Stimulated activated CD4-positive, alpha-beta T cell treated with anti-CD3 and anti-CD28 coated beads, Interleukin-1b, Interleukin-23, amount 100 ng/mL, for 4 hours (primary cell): ENCODE measurements at regions not wholly inside any gene's neighbourhood (a gene's known extent, or its start where the extent isn't known, plus 50 kb on each side); places are given as distances from the start of the nearest gene placed in this dataset.

ENCODE experiments used
- DNase-seq, 2 donors: peaks; one replicate each; pipeline ENCODE4 v3.0.0-alpha.2; 2020; ENCODE audit warnings: low read depth in 2 of 2

DNA sequence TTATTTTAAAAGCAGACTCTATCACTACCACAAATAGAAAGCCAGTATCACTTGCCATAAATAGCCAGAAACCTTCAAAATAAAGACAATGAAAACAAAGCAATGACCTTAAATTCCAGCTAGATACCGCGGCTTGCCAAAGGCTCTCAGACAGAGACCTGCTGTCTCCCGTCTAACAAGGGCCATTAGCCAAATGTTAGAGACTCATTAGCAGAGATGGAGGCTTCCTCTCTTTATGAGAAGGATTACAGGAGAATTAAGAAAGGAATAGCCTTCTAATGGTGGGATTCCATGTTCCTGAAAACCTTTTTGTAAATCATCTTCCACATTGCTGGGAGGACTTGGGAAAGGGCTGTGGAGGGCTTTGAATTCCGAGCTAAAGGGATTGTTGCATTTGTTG is 206.7 kb downstream of the AACS start:
- no peak for DNase-seq

DNA sequence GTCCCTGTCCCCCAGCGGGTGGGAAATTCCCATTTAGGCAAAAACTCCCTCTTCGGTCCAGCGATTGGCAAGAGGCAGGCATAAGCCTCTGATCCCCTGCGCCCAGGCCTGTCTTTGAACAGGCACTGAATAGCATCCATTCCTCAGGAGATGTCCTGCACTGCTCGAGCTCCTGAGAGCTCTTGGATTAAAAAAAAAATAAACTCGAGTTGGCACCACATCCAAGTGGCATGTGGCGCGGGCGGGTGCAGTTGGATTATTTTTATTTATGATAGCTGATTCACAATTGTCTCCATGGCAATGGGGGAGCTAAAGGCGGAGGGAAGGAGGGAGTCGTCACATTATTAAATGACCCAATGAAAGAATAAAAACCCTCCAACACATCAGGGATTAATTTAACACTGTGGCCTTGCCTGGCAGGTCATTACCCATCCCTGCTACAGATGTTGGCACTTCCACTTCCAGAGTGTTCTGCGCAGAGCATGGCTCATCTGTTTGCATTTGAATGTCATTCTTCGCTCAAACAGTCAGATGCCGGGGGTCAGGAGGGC is 207.2 kb downstream of the AACS start:
- no peak for DNase-seq

DNA sequence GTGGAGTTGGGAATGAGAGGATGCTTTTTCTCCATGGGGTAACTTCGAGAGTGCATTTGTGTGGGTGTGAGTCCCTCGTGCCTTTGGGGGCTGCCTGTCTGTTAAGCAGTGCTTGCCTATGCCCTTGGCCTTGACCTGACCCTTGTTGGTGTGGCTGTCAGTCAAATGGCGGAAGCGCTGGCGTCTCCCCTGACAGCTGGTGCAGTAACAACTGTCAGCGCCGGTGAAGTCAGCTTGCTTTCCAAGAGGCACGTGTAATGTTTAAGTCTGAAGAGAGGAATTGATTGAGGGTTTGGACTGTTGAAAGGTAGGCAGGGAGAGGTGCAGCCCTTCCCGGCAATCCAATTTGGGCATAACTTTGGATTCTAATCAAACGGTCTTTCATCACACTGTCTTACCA is 211.3 kb downstream of the AACS start:
- no peak for DNase-seq

DNA sequence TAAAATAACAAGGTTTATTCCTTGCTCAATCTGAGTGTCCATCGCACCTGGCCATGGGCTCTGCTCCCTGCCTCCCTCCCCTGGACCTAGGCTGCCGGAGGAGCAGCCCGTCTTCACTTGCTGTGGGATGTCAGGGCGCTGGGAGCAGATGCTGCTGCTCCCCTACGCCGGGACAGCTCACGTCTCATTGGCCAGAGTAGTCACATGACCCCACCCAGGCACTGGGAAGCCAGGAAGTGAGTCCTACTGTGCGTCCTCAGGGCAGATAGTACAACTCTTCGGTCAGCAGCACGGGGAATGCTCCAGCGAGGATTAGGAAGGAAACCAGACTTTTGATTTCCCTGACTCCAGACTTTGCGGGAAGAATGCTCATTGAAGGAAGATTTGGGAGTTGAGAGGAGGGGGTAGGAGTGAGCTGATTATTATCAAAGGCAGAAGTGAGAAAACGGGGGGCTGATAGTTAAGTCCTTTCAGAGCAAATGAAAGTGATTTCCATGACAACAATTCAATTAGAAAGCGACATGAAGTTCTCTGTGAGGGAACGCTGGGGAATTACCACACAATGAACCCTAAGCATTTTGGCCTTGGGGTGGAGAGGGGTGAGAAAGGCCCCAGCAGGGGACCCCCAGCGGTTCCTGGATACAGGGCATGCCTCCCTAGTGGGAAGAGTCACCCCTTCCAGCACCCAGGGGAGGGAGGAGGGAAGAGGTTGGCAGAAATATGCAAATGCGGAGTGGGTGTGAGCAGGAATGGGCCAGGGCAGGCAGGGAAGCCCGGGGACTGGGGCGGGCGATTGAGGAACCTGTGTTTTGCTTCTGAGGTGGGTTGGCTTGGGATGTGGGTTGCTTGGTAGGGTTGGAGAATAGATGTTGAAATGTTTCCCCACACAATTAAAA is 215.5 kb downstream of the AACS start:
- DNase-seq = no peak

DNA sequence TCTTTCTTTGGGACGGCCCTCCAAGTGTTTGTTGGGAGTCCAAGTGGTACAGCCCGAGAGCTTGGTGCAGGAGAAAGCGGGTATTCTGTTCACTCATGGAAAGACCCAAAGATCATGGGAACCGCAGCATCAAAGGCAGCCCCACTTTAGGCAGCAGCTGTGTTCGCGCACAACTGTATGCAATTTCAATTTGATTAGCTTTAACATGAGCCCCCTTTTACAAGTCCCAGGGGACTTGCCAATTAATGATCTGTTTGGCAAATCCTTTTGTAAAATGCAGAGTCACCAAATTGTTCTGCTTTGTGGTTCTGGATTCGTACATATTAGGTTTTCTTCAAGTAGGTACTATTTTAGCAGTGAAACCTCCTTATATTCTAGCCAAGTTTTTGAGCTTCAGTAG is 217.7 kb downstream of the AACS start:
- no peak for DNase-seq

DNA sequence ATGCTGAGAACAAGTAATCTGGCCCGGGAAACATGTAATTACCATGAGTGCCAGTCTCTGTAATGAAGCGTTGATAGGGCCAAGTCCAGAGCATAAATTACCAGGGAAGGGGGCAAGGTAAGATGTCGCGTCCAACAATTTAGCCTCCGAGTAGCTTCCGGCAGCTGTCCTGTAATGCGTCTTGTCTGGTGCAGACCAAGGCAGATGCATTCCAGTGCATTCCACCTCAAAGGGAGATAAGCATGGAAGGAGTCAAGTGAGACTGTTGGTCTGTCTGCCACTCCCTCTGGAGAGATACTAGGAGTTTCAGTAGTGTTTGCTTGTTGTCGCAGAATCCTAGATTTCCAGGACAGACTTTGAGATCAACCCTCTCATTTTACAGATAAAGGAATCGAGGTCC is 218.3 kb downstream of the AACS start:
- DNase-seq = no peak

DNA sequence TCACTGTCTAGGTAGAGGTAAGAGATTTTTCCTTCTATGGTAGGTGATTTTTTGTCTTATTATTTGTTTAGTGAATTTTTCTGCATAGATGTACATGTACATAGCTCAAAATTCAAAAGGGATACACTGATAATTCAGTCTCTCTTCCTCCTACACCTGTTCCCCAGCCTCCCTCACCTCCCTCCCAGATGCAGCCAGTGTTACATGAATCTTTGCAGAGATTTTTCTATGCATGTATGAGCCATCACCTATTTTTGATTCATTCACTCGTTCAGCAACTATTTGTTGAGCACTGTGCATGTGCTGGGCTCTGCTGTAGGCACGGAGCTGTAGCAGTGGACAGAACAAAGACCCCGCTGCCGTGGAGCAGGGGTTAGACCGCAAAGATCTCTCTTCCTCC is 218.9 kb downstream of the AACS start:
- DNase-seq = no peak

DNA sequence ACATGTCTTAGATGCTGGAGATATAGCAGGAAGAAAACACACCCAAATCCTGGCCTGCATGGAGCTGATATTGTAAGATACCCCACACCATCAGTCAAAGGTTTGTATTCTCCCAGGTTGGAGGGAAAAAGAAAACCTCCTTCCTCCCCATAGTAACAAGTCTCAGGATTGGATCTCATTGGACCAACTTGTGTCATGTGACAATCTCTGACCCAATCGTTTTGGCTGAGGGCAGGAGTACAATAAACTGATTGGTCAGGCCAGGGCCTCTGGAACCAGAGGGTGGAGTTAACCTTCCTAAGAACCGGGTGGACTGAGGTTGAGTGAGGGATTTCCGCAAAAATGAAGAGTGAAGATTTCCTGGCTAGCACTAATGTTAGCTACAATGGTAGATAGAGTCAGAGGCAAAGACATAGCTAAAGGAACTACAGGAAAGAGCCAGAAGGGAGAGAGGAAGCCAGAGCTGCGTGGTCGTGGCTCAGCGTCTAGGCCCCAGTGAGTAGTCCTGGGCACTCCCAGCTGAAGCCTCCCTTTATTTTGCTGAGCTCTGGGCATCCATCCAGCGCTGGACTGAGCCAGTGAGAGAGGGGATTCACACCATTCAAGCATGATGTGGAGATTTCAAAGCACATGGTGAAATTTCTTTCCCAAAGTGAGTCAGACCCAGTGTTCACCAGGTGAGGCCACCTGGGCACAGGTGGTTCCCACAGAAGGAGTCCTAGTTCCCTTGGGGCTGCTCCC is 219.9 kb downstream of the AACS start:
- no peak for DNase-seq

DNA sequence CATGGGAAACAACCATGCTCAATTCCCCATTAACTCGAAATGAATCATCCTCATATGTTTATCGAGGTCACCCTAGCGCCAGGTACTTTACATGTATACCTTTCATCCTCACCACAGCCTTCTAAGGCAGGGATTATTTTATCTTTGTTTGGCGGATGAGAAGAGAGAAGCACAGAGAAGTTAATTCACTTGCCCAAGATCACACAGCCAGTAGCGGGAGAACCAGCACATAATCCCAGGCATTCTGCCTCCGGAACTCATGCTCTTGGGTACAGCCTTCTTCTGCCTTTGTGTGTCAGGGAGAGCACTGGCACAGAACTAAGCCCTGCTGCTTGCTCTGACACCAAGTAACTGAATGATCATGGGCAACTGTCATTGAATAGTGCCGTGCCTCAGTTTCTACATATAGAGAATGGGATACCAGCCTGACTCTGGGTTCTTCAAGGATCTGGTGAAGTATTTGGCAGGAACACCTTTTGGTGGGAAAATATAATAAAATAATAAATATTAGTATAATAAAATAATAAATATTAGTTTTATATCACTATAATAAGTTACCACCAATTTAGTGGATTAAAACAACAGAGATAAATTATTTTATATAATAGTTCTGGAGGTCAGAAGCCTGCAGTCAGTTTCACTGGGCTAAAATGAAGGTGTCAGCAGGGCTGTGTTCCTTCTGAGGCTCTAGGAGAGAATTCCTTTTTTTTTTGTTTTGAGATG is 220.9 kb downstream of the AACS start:
- no peak for DNase-seq

DNA sequence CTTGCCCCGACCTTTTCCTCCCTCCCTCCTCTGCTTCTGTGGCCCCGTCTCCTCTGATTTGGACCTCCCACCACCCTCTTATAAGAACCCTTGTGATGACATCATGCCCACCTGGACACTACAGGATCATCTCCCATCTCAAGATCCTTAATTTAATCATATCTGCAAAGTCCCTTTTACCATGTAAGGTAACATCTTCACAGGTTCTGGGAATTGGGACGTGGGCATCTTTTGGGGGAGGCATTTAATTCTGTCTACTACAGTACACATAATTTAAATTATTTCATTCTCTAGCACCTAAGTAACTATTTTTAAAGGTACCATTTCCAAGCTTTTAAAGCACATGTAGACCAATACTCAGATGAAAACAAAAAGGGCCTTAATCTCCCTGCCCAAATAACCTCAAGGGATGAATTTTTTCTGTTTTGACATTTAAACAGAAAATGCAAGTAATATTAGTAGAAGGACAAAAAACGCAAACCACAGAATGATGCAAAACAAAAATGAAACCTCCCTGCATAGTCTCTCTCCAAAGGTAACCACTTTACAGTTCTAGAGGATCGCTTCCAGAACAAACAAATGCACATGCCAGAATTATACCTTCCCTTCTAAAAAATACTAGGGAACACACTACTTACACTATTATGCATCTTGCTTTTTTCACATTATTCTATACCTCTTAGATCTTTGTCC is 222.1 kb downstream of the AACS start:
- DNase-seq = no peak

DNA sequence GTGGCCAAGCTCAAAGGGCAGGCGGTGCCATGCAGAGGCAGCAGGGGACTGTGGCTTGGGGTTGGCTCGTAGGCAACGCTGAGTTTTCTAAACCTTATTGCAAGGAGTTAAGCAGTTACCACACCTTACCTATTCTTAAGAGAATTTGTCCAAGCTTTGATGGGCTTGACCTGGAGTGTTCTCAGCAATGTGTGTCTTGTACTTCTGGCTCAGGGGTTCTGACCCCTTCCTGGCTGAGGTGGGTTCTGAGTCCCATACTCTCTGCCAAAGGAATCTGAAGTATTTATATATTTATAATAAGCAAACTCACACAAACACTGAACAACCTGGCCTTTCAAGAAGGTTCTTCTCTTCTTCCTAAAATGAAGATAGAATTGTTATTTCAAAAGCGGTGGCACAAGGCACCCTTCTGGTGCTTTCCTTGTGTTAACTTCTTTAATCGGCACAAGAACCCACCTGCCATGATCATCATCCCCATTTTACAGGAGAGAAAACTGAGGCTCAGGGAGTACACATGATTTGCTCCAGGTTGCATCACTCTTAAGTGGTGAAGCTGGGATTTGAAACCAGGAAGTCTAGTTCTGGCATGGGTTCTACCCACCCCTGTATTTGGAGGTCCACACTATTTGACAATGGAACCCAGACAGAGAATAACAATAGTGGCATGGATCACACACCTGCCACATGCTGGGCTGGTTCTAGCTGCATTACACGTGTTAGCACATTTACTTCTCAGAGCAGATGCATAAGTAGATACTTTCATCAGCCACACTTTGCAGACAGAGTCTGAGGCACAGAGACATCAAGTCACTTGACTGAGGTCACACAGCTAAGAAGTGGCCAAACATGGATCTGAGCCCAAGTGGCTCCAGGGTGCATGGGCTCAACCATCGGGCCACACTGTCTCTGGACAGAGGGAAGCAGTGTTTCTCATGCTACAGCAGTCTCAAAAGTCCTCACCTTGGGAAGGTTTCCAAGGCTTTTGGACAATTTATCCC is 224.0 kb downstream of the AACS start:
- DNase-seq = no peak

DNA sequence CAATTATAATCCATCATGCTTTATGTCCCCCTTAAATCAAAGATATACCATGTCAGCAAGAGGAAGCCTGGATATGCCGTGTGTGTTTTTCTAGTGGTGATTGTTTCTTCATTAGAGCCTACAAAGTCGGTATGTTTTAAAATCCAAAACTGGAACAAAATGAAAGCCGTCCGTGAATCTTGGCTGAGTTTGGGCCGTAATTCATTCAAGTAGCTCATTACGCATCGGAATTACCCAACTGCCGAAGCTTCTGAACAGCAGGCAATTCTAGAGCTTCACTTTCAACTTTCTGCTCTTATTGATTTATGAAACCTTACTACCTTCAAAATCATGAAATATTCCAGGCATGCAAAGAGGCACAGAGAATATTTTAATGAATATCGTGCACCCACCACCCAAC is 224.7 kb downstream of the AACS start:
- no peak for DNase-seq

DNA sequence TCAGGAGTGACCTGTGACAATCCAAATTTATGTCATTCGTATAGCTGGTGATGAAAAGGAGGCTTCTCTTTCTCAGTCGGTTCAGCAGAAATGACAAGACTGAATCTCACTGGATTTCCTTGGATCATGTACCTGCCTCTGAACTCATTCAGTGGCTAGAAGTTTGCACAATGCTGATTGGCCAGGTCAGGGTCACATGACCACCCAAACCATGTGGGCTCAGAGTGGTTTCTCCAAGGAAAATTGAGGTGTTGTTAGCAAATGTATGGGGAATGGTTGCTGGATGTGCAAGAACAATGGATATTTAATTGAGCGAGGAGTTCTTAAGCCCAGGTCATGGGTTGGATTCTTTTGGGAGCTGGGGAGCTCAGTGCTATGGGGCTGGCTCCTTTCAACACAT is 227.5 kb downstream of the AACS start:
- DNase-seq = no peak

DNA sequence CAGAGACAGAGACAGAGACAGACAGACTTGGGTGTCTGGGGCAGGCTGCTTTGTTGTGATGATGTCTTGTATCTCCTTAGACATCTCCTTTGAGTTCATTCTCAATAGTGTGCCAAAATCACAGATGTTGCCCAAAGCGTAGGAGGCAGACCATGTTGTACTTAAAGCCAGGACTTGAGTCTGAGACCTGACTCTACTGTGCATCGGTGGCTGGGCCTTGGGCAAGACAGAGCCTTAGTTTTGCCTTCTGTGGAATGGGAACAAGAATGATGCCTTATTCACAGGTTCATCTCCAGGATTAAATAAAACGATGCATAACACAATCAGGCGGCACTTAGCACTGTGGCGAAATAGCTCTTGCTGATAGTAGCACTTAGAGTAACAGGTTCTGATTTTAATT is 230.3 kb downstream of the AACS start:
- no peak for DNase-seq

DNA sequence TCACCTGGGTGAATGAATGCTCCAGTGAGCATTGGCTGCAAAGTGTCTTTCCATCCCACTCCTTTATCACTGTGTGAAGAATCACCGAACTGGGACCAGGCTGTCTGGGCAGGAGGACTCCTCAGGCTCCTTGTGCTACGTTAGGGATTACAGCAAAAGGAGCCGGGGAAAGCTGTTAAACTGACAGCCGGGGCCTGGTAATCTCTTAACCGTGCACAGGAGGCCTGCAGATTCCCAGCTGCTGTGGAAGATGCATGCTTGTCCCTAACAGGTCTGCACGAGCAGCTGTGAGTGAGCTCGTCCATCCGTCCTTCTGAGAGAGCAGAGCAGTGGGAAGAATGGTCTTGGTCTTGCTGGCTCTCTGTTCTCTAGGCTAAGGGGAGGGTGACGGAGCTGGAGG is 231.5 kb downstream of the AACS start:
- DNase-seq = no peak

DNA sequence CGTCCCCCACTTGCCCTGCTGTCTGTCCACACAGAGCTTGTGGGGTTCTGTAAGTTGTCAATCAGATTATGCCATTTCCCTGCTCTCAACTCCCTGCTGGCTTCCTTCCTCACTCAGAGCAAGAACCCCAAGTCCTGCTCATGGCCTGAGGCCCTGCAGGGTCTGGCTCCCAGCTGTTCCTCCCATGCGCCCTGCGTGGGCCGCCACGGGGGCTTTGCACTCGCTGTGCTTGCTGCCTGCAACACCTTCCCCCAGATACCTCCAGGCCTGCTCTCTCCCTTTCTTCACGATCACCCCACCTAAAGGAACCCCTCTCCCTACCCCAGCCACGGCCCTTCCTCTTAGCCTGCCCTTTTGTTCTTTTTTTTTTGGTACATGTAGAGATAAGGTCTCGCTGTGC is 234.6 kb downstream of the AACS start:
- no peak for DNase-seq

DNA sequence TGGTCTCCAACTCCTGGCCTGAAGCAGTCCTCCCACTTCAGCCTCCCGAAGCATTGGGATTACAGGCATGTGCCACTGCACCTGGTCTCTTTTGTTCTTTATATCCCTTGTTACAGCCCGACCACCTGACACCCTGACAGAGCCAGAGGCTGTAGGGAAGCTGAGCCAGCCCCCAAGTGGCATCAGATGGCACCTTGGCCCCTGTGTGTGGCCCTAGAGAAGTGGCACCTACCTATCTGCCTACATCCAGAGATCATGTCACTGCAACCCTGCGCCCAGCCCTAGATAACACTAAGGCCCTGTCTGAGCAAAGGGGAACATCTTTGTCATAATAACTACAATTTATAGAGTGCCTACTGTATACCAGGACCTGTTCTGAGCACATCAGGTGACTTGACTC is 235.0 kb downstream of the AACS start:
- DNase-seq = no peak

DNA sequence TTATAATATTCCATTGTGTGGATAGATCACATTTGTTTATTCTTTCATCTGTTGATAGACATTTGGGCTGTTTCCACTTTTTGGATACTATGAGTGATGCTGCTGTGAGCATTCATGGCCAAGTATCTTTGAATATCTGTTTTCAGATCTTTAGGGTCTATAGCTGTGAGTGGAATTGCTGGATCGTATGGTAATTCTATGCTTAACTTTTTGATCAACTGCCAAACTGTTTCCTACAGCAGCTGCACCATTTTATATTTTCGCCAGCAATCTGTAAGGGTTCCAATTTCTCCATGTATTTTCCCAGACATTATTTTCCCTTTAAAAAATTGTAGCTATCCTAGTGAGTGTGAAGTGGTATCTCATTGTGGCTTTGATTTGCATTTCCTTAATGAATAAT is 238.1 kb downstream of the AACS start:
- DNase-seq = no peak

DNA sequence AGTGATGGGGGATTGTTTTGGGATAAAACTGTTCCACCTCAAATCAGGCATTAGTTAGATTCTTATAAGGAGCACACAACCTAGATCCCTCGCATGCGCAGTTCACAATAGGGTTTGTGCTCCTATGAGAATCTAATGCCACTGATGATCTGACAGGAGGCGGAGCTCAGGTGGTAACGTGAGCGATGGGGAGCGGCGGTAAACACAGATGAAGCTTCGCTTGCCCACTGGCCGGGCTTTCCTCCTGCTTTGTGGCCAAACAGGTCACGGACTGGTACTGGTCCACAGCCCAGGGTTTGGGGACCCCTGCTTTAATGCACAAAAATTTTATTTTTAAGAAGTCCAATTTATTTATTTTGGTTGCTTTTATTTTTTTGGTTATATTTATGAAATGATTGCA is 238.8 kb downstream of the AACS start:
- DNase-seq = no peak

DNA sequence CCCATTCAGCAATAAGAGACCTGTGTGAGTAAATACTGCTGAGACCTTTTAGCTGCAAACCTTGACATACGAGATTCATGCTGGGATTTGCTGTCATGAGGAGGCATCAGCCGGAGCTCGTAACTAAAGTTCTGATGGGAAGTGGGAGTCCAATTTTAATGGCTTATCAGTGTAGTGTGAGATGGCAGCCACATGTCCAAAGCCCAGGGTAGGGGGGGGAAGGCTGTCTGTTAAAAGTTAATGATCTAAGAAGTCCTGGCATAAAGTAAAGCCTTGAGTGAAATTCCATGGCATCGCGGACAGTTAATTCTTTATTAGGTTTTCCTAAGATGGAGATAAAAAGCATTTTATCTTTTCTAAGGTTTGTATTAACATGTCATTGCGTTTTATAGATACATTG is 240.0 kb downstream of the AACS start:
- DNase-seq = no peak

DNA sequence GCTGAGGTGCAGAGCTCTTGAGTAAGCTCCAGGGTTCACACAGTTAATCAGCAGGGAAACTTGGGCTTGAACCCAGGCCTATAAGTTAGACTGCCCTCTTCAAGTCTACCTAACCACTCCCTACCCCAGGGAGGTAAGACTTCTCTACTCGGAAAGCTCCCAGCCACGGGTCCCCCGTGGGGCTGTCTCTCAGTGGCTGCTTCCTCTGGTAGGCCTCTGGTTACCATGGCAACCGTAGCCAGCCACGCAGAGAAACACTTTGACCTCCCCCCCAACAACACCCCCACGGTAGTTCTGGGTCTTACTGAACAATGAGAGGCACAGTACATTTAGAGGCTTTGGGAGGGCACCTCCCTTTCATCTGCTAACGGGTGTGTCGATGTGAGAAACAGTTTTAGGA is 245.2 kb downstream of the AACS start:
- no peak for DNase-seq
